ENCODE measurements at regions not wholly inside any gene's neighbourhood (a gene's known extent, or its start where the extent isn't known, plus 50 kb on each side); places are given as distances from the start of the nearest gene placed in this dataset.
"Not testable (repeated sequence)": the region's sequence is repeated elsewhere in the genome, so short reads cannot be mapped to it uniquely, and the experiment has no call there.

DNA sequence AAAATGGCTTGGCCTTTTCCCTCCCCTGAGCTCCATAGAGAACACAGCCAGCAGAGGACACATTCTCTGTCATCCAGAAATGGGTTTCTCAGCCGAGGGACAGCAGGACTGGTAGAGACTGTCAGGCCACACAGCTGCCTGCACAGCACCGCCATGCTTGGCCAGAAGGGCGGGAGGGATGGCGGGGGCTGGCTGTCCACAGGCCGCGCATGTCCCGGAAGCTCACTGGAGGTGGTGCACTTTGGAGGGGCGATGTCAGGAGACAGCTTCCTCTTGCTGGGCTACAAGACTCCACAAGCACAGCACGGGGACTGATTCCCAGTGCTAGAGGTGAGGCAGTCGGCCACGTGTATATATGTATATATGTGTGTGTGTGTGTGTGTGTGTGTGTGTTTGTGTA, 125.3 kb downstream of the GOLGA6L4 start:
- DNase-seq (ENCODE audit: low spot score); intact Hi-C loops (cut with DNase I); ATAC-seq: not testable (repeated sequence)

- ATAC-seq; DNase-seq (ENCODE audit: low spot score); intact Hi-C loops (cut with DNase I): not testable (repeated sequence)
These were observed 148.8 kb downstream of the GOLGA6L4 start for GRCh38 chr15:84384421-84384820.

GRCh38 chr15:84387086-84387485, 151.5 kb downstream of the GOLGA6L4 start:
- ATAC-seq (no peak), DNase-seq (ENCODE audit: low spot score) (no peak)
- intact Hi-C loops (cut with DNase I): no loop called here

DNA sequence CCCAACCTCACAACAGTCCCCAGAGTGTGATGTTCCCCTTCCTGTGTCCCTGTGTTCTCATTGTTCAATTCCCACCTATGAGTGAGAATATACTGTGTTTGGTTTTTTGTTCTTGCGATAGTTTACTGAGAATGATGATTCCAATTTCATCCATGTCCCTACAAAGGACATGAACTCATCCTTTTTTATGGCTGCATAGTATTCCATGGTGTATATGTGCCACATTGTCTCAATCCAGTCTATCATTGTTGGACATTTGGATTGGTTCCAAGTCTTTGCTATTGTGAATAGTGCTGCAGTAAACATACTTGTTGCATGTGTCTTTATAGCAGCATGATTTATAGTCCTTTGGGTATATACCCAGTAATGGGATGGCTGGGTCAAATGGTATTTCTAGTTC, 152.6 kb downstream of the GOLGA6L4 start:
- DNase-seq (ENCODE audit: low spot score); intact Hi-C loops (cut with DNase I); ATAC-seq: not testable (repeated sequence)

GRCh38 chr15:84388638-84389037, 153.1 kb downstream of the GOLGA6L4 start:
- ATAC-seq; DNase-seq (ENCODE audit: low spot score); intact Hi-C loops (cut with DNase I): not testable (repeated sequence)

GRCh38 chr15:84390324-84390723, 154.8 kb downstream of the GOLGA6L4 start:
- intact Hi-C loops (cut with DNase I); ATAC-seq; DNase-seq (ENCODE audit: low spot score): not testable (repeated sequence)

- intact Hi-C loops (cut with DNase I): no loop called here
- ATAC-seq (no peak), DNase-seq (ENCODE audit: low spot score) (no peak)
These were observed 155.6 kb downstream of the GOLGA6L4 start for GRCh38 chr15:84391191-84391590.

DNA sequence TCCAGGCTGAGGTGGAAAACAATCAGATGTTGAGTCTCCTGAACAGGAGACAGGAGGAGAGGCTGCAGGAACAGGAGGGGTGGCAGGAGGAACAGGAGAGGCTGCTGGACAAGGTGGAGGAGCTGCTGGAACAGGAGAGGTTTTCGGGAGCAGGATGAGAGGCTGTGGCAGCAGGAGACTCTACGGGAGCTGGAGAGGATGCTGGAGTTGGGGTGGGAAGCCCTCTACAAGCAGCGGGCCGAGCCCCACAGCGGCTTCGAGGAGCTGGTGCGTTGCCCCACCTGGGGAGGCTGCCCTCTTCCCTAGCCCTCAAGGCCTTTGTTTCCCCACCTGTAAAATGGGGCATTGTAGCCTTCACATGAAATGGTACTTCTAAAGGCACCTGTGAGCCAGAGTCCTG, 156.4 kb downstream of the GOLGA6L4 start:
- DNase-seq (ENCODE audit: low spot score); intact Hi-C loops (cut with DNase I); ATAC-seq: not testable (repeated sequence)

DNA sequence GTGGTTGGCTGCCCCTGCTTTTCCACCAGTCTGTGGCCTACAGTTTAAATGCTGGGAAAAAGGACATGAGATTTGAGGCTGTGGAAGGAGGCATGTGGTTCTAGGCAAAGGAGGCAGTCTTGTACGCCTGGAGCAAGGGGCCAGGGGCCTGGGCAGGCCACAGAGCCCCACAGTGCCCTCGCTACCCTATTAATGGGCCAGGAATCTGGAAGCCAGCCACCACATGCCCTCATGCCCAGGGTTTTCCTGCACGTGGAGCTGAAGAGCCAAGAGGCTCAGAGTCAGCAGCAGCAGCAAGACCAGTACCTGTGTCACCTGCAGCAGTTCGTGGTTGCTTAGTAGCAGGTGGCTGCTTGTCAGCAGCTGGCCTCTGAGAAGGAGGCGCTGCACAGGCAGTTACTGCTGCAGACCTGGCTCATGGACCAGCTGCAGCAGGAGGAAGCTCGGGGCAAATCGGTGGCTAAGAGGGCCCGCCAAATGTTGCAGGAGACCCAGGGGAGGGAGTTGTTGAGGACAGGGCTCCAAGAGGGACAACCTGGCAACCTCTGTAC, 157.9 kb downstream of the GOLGA6L4 start:
- DNase-seq (ENCODE audit: low spot score); intact Hi-C loops (cut with DNase I); ATAC-seq: not testable (repeated sequence)

DNA sequence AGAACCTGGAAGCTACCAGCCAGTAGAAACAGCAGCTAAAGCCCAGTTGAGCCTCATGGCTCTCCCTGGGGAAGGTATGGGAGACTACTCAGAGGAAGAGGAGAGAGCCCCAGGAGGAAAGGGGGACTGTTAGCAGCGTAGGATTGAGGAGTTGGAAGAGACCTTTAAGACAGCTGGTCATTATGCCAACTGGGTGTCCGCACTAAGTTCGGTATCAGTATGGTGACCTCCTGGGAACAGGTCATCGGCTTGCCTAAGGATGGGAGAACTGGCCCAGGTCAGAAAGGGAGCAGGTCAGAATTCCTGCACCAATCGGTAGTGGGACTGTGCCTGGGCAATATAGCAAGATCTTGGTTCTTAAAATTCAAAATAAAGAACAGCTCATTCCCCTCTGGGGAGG, 158.4 kb downstream of the GOLGA6L4 start:
- ATAC-seq; intact Hi-C loops (cut with DNase I); DNase-seq (ENCODE audit: low spot score): not testable (repeated sequence)

- ATAC-seq; DNase-seq (ENCODE audit: low spot score); intact Hi-C loops (cut with DNase I): not testable (repeated sequence)
These were observed 159.8 kb downstream of the GOLGA6L4 start for GRCh38 chr15:84395384-84395783.

DNA sequence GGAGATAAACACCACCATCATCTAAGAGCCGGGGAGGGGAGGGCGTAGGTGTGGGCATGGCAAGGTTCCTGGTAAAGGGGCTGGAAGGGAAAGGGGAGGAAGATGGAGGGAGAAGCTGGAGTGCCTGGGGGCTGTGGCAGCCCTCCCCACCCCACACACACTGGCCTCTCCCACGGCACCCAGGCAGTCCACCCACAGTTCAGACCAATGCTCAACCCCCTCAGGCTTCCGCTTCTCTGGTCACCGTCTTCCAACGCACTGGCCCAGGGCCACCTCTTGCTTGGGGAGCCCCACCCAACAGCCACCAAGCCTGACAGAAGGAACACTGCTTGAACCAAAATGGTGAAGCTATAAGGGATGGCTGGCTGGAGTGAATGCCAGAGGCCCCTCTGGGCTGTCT, 160.3 kb downstream of the GOLGA6L4 start:
- ATAC-seq; intact Hi-C loops (cut with DNase I): not testable (repeated sequence)

GRCh38 chr15:84397066-84397465, 161.5 kb downstream of the GOLGA6L4 start:
- intact Hi-C loops (cut with DNase I); DNase-seq (ENCODE audit: low spot score); ATAC-seq: not testable (repeated sequence)

More for the DNA sequence above, 160.3 kb downstream of the GOLGA6L4 start:
- DNase-seq (ENCODE audit: low spot score): not testable (repeated sequence)

DNA sequence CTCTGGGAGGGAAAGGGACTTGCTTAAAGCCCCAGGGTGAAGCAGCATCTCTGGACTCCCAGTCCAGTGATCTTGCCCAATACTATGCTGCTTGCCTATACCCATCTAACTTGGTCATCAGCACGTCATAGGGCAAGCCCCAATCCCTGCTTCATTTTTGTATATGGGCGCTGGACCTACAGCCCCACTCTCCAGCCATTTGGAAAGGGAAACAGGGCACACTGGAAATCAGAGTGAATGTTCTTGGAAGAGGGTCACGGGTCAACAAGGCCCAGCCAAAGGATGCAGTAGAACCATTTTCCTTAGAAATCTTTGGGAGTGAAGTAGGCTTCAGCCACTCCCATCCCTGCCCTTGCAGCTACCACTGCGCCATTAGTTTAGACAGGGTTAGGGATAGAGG, 162.5 kb downstream of the GOLGA6L4 start:
- ATAC-seq; intact Hi-C loops (cut with DNase I); DNase-seq (ENCODE audit: low spot score): not testable (repeated sequence)

- ATAC-seq: no peak
- no peak for DNase-seq (ENCODE audit: low spot score)
- intact Hi-C loops (cut with DNase I): no loop called here
These were observed 163.5 kb downstream of the GOLGA6L4 start for GRCh38 chr15:84398763-84399701.

DNA sequence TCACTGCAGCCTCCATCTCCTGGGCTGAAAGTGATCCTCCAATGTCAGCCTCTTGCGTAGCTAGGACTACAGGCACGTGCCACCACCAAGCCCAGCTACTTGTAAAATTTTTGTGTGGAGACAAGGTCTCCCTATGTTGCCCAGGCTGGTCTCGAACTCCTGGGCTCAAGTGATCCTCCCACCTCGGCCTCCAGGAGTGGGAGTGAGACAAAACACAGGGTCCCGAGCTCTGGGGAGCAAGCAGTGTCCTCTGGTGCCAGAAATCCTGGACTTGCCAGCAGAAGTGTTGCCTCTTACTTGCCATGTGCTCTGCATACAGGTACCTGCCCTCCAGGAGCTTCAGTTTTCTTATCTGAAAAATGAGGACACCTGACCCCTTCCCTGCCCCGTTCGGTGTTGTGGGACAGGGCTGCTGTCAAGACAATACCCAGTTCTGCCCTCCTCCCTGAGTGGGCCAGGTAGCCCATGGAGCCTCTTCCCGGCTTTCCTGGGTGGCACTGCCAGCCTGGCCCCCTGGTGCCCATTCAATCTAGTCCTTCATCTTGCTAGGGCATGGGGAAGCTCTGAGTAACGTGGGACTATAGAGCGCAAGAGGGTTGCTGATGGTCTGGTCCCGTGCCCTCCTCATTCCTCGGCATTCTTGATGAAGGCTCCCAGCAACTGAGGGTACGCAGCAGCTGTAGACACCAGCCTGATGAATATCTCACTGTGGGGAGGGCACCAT, 164.6 kb downstream of the GOLGA6L4 start:
- intact Hi-C loops (cut with DNase I): no loop called here
- ATAC-seq (no peak), DNase-seq (ENCODE audit: low spot score) (no peak)

DNA sequence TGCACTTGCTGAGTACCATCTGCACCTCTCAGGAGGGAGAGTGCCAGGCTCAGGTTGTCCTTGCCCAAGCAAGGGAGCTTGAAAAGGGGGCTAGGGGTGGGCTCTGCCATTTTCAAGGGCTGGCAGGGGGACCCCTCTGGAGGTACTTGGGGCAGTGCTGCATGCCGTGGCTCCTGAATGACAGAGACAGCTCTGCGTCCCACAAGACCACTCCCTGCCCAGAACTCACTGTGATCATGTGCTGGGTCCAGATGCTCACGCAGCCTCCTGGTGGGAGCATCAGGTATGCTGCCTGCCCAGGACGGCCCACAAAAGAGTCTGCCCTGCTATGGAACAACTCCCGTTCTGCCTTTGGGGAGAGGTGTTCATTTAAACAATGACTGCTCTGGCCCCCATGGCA, 165.2 kb downstream of the GOLGA6L4 start:
- DNase-seq (ENCODE audit: low spot score) (no peak), ATAC-seq (no peak)
- intact Hi-C loops (cut with DNase I): no loop called here

- intact Hi-C loops (cut with DNase I); DNase-seq (ENCODE audit: low spot score); ATAC-seq: not testable (repeated sequence)
These were observed 165.9 kb downstream of the GOLGA6L4 start for GRCh38 chr15:84401461-84401860.

Data from sciatic nerve (tissue), 2 donors.